IMR-90 (cell line): ENCODE measurements at regions not wholly inside any gene's neighbourhood (a gene's known extent, or its start where the extent isn't known, plus 50 kb on each side); places are given as distances from the start of the nearest gene placed in this dataset.

Source experiments
- ATAC-seq: fragments of 200-7000 bp; cut with Tn5 transposase; 2 replicates; pipeline ENCODE4 v1.9.1; 2020; ENCODE audit warnings: low read depth, mild to moderate bottlenecking, moderate library complexity
- BruUV-seq: library from RNA; stranded (reverse); fragments of 400-500 nt; replicated peaks from 2 replicates; lab custom pipeline; 2021; lab: Mats Ljungman, UMichigan
- CTCF ChIA-PET: fragments of 300-600 bp; formaldehyde crosslinking; extraction: SDS; loops from one replicate; lab custom pipeline; 2021; ENCODE audit warnings: antibody characterized with exemption; lab: Yijun Ruan, JAX
- POLR2A ChIA-PET: fragments of 300-600 bp; sonication (Branson Sonifier 250); formaldehyde crosslinking; loops from one replicate; lab custom pipeline; 2022; ENCODE audit warnings: antibody characterized with exemption; ENCODE audit not compliant: unreplicated experiment; lab: Charles Lee
- DNase-seq: peaks from one replicate; pipeline ENCODE4 v3.0.0; 2013
- H2AFZ ChIP-seq: replicated peaks from 2 replicates; pipeline ENCODE3; 2013; ENCODE audit warnings: low read length, mild to moderate bottlenecking; ENCODE audit not compliant: poor library complexity
- H2AK5ac ChIP-seq: 2 replicates; pipeline ENCODE4 v1.6.1; 2013; ENCODE audit warnings: low read depth, low read length, inconsistent platforms
- H2AK9ac ChIP-seq: replicated peaks from 2 replicates; pipeline ENCODE3; 2013; ENCODE audit warnings: mild to moderate bottlenecking, low read depth, low read length, moderate library complexity; ENCODE audit not compliant: poor library complexity
- H2BK120ac ChIP-seq: 2 replicates; pipeline ENCODE4 v1.6.1; 2013; ENCODE audit warnings: low read depth, low read length, inconsistent platforms
- H2BK15ac ChIP-seq: 3 replicates; pipeline ENCODE4 v1.6.1; 2013; ENCODE audit warnings: low read depth, low read length, inconsistent platforms
- H2BK20ac ChIP-seq: 2 replicates; pipeline ENCODE4 v1.6.1; 2013; ENCODE audit warnings: low read depth, mild to moderate bottlenecking, inconsistent platforms, low read length, moderate library complexity
- H2BK5ac ChIP-seq: 2 replicates; pipeline ENCODE4 v1.6.1; 2013; ENCODE audit warnings: mild to moderate bottlenecking, low read depth, low read length, inconsistent platforms; ENCODE audit not compliant: poor library complexity, severe bottlenecking
- H3K14ac ChIP-seq: replicated peaks from 2 replicates; pipeline ENCODE4 v1.6.1; 2013; ENCODE audit warnings: low read depth, low read length, inconsistent platforms
- H3K18ac ChIP-seq: 2 replicates; pipeline ENCODE4 v1.6.1; 2013; ENCODE audit warnings: low read depth, low read length, control low read depth
- H3K23ac ChIP-seq: 2 replicates; pipeline ENCODE4 v1.6.1; 2013; ENCODE audit warnings: low read depth, low read length, inconsistent platforms
- H3K27ac ChIP-seq: 2 replicates; pipeline ENCODE4 v1.5.1; 2013; ENCODE audit warnings: mild to moderate bottlenecking, control low read depth, low read length; ENCODE audit not compliant: insufficient read depth
- H3K27me3 ChIP-seq: 2 replicates; pipeline ENCODE4 v1.6.1; 2013; ENCODE audit warnings: low read length; ENCODE audit not compliant: control insufficient read depth, insufficient read depth
- H3K36me3 ChIP-seq: 2 replicates; pipeline ENCODE4 v1.6.1; 2013; ENCODE audit warnings: low read length, mixed read lengths; ENCODE audit not compliant: control insufficient read depth, insufficient read depth
- H3K4ac ChIP-seq: 2 replicates; pipeline ENCODE4 v1.6.1; 2013; ENCODE audit warnings: low read depth, low read length, inconsistent platforms
- H3K4me1 ChIP-seq: 2 replicates; pipeline ENCODE4 v1.6.1; 2013; ENCODE audit warnings: low read length, mixed read lengths; ENCODE audit not compliant: control insufficient read depth, insufficient read depth
- H3K4me2 ChIP-seq: 2 replicates; pipeline ENCODE4 v1.6.1; 2013; ENCODE audit warnings: low read depth, mild to moderate bottlenecking, control low read depth, low read length, moderate library complexity
- H3K4me3 ChIP-seq: 2 replicates; pipeline ENCODE4 v1.5.1; 2013; ENCODE audit warnings: low read depth, mild to moderate bottlenecking, control low read depth, low read length, moderate library complexity; ENCODE audit not compliant: insufficient read depth
- H3K56ac ChIP-seq: 2 replicates; pipeline ENCODE4 v1.6.1; 2013; ENCODE audit warnings: low read length, inconsistent platforms; ENCODE audit not compliant: insufficient read depth; ENCODE audit errors: extremely low read depth
- H3K79me1 ChIP-seq, 2 experiments: 2 replicates each; pipeline ENCODE4 v1.6.1; 2013; ENCODE audit warnings: low read length in 2 of 2, inconsistent platforms in 1 of 2, low read depth in 1 of 2
- H3K9ac ChIP-seq: 2 replicates; pipeline ENCODE4 v1.6.1; 2013; ENCODE audit warnings: low read depth, low read length, control low read depth
- H3K9me1 ChIP-seq: 2 replicates; pipeline ENCODE4 v1.6.1; 2013; ENCODE audit warnings: low read length, inconsistent platforms; ENCODE audit not compliant: insufficient read depth
- H3K9me3 ChIP-seq: 2 replicates; pipeline ENCODE4 v1.6.1; 2013; ENCODE audit warnings: low read length; ENCODE audit not compliant: control insufficient read depth, insufficient read depth
- H4K20me1 ChIP-seq: 2 replicates; pipeline ENCODE4 v1.6.1; 2013; ENCODE audit warnings: low read length, inconsistent platforms; ENCODE audit not compliant: insufficient read depth
- H4K5ac ChIP-seq: 2 replicates; pipeline ENCODE4 v1.6.1; 2013; ENCODE audit warnings: mild to moderate bottlenecking, low read depth, low read length, control low read depth
- H4K8ac ChIP-seq, 2 experiments: 2 replicates each; pipeline ENCODE4 v1.6.1; 2013; ENCODE audit warnings: low read depth in 2 of 2, low read length in 2 of 2, control low read depth in 1 of 2, inconsistent platforms in 1 of 2
- H4K91ac ChIP-seq: 2 replicates; pipeline ENCODE4 v1.6.1; 2013; ENCODE audit warnings: low read depth, low read length, inconsistent platforms; ENCODE audit not compliant: insufficient read depth
- CEBPB ChIP-seq: IDR thresholded peaks from 2 replicates; pipeline ENCODE4 v1.6.1; 2012; ENCODE audit warnings: low read depth, low read length, improper control_type of control experiment
- CHD1 ChIP-seq: IDR thresholded peaks from 2 replicates; pipeline ENCODE4 v1.6.1; 2012; ENCODE audit warnings: low read depth, low read length, improper control_type of control experiment
- CTCF ChIP-seq: conservative IDR thresholded peaks from 2 replicates; pipeline ENCODE4 v1.5.1; 2012; ENCODE audit warnings: mild to moderate bottlenecking, low read depth, low read length, improper control_type of control experiment
- ELK1 ChIP-seq: fragments of 150-350 bp; IDR thresholded peaks from 2 replicates; pipeline ENCODE4 v1.6.1; 2016; ENCODE audit warnings: low read depth, mild to moderate bottlenecking, low read length, moderate library complexity, borderline replicate concordance
- MAZ ChIP-seq: IDR thresholded peaks from 2 replicates; pipeline ENCODE4 v1.6.1; 2012; ENCODE audit warnings: low read depth, mild to moderate bottlenecking, low read length, improper control_type of control experiment, moderate library complexity, borderline replicate concordance
- MXI1 ChIP-seq: IDR thresholded peaks from 2 replicates; pipeline ENCODE4 v1.6.1; 2012; ENCODE audit warnings: low read depth, mild to moderate bottlenecking, low read length, moderate library complexity, borderline replicate concordance
- NFE2L2 ChIP-seq: fragments of 150-350 bp; IDR thresholded peaks from 2 replicates; pipeline ENCODE4 v1.6.1; 2016; ENCODE audit warnings: low read depth, mild to moderate bottlenecking, low read length
- POLR2A ChIP-seq: IDR thresholded peaks from 2 replicates; pipeline ENCODE4 v1.6.1; 2012; ENCODE audit warnings: mild to moderate bottlenecking, low read depth, low read length
- RAD21 ChIP-seq: IDR thresholded peaks from 2 replicates; pipeline ENCODE4 v1.6.1; 2012; ENCODE audit warnings: low read length, improper control_type of control experiment
- RCOR1 ChIP-seq: IDR thresholded peaks from 2 replicates; pipeline ENCODE4 v1.6.1; 2012; ENCODE audit warnings: mild to moderate bottlenecking, low read length, improper control_type of control experiment; ENCODE audit not compliant: insufficient replicate concordance
- RFX5 ChIP-seq: IDR thresholded peaks from 2 replicates; pipeline ENCODE4 v1.8.0; 2012; ENCODE audit warnings: low read depth, mild to moderate bottlenecking, low read length, moderate library complexity
- SMC3 ChIP-seq: fragments of 150-350 bp; IDR thresholded peaks from 2 replicates; pipeline ENCODE4 v1.6.1; 2016; ENCODE audit warnings: low read depth, mild to moderate bottlenecking, antibody characterized with exemption, low read length, moderate library complexity
- dilution Hi-C: fragments of 300-500 bp; cut with HindIII; formaldehyde crosslinking; loops from one replicate; pipeline ENCODE4 v1.14.3; 2018; ENCODE audit warnings: low sequenced_read_pairs; ENCODE audit not compliant: unreplicated experiment
- in situ Hi-C: fragments of 300-500 bp; cut with MboI; formaldehyde crosslinking; loops from 3 replicates; pipeline ENCODE4 v1.14.3; 2019; ENCODE audit warnings: low sequenced_read_pairs, inconsistent platforms, mixed read lengths
- intact Hi-C: fragments of 100-400 bp; cut with micrococcal nuclease; formaldehyde crosslinking; loops from 2 replicates; pipeline ENCODE4 v1.10.0; 2022

GRCh38 chr5:172511952-172512351, 57.6 kb upstream of the SH3PXD2B start:
- in situ Hi-C loops (no loop called here), dilution Hi-C loops (no loop called here), intact Hi-C loops (no loop called here)
- DNase-seq (no peak), ATAC-seq (no peak)
- no TSS peak for BruUV-seq
- Histone ChIP-seq H2BK5ac (no peak overlapping the region), H3K79me1 (no peaks in the 10 kb centered on the region), H2BK120ac (no peak overlapping the region), H3K23ac (no peak overlapping the region), H3K18ac (no peak overlapping the region), H4K91ac (no peak overlapping the region), H3K4me3 (no peak overlapping the region), H3K27ac (no peak overlapping the region), H2AK5ac (no peak overlapping the region), H3K9me1 (no peaks in the 10 kb centered on the region), H3K9me3 (peaks cover 3% of the 10 kb centered on the region; the same call in 1 of the 2 replicates), H3K4me1 (no peaks in the 10 kb centered on the region), H3K4ac (no peak overlapping the region), H3K14ac (no peak overlapping the region), H2AFZ (no peak overlapping the region), H3K56ac (no peak overlapping the region), H2BK15ac (no peak overlapping the region), H3K9ac (no peak overlapping the region), H4K8ac (no peak overlapping the region), H3K36me3 (no peaks in the 10 kb centered on the region), H4K20me1 (no peaks in the 10 kb centered on the region), H3K27me3 (peaks cover 29% of the 10 kb centered on the region), H3K4me2 (no peak overlapping the region), H2BK20ac (no peak overlapping the region), H4K5ac (no peak overlapping the region), H2AK9ac (no peak overlapping the region)
- TF ChIP-seq POLR2A (no peak), MXI1 (no peak), RCOR1 (no peak), ELK1 (no peak), CTCF (no peak), CHD1 (no peak), SMC3 (no peak), RFX5 (no peak), RAD21 (no peak), CEBPB (no peak), MAZ (no peak), NFE2L2 (no peak)
- CTCF ChIA-PET = no interaction called here
- POLR2A ChIA-PET = no interaction called here
